ENCODE measurements at regions not wholly inside any gene's neighbourhood (a gene's known extent, or its start where the extent isn't known, plus 50 kb on each side); places are given as distances from the start of the nearest gene placed in this dataset.

DNA sequence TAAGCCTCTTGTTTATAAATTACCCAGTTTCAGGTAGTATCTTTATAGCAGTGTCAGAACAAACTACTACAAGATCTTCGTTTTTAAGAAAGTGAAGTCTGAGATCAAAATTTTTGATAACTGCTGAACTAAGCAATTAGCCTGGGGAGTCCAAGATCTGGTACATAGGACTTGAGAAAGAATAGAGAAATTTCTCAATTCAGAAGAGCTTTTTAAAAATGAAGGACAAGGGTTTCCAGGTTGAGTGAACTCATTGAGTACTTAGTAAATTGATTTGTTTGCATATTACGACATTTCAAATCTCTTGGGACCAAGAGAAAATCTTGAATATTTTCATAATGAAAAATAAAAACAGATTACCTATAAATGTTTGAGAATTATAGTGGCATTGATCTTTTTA is 386.6 kb upstream of the THRB start:
- TF ChIP-seq ZFX (IDR thresholded peaks at IDR 0.05; ENCODE audit: borderline replicate concordance) = no peak
- TF ChIP-seq, protein P1, sequence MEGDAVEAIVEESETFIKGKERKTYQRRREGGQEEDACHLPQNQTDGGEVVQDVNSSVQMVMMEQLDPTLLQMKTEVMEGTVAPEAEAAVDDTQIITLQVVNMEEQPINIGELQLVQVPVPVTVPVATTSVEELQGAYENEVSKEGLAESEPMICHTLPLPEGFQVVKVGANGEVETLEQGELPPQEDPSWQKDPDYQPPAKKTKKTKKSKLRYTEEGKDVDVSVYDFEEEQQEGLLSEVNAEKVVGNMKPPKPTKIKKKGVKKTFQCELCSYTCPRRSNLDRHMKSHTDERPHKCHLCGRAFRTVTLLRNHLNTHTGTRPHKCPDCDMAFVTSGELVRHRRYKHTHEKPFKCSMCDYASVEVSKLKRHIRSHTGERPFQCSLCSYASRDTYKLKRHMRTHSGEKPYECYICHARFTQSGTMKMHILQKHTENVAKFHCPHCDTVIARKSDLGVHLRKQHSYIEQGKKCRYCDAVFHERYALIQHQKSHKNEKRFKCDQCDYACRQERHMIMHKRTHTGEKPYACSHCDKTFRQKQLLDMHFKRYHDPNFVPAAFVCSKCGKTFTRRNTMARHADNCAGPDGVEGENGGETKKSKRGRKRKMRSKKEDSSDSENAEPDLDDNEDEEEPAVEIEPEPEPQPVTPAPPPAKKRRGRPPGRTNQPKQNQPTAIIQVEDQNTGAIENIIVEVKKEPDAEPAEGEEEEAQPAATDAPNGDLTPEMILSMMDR (IDR thresholded peaks at IDR 0.05) = no peak
- H3K27ac ChIP-seq = no peak overlapping the region

DNA sequence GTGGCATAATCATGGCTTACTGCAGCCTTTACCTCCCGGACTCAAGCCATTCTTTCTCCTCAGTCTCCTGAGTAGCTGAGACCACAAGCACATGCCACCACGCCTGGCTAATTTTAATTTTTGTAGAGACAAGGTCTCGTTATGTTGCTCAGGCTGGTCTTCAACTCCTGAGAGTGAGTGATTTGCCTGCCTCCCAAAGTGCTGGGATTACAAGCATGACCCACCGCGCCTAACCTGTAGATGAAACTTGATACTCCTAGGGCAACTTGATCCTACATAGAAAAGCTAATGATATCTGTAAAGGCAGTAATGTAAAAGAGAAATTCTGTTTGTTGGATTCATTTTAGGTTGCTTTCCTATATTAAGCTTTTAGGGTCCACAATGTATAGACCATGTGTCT is 391.9 kb upstream of the THRB start:
- no peak overlapping the region for H3K27ac ChIP-seq
- TF ChIP-seq, protein P1 (IDR thresholded peaks at IDR 0.05) = no peak
- no peak for TF ChIP-seq ZFX (IDR thresholded peaks at IDR 0.05; ENCODE audit: borderline replicate concordance)

DNA sequence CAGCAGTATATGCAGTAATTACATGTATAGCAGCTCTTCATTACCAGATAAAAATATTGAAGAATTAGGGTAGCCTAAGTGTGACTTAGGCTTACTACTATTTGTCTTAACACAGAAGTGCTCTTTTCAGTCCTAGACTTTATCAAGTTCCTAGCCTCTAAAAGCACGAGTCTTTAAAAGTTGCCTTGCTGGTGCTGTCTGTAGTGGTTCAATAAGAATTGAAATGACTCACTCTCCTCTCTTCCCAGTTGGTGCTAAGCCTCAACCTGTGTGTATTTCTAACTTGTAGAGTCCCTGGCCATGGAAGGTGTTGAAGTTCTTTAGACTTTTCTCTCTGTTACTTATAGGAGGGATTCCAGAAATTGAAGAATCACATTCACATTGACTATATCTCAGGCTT is 395.4 kb upstream of the THRB start:
- no peak for TF ChIP-seq ZFX (IDR thresholded peaks at IDR 0.05; ENCODE audit: borderline replicate concordance)
- TF ChIP-seq, protein P1 (IDR thresholded peaks at IDR 0.05) = no peak

DNA sequence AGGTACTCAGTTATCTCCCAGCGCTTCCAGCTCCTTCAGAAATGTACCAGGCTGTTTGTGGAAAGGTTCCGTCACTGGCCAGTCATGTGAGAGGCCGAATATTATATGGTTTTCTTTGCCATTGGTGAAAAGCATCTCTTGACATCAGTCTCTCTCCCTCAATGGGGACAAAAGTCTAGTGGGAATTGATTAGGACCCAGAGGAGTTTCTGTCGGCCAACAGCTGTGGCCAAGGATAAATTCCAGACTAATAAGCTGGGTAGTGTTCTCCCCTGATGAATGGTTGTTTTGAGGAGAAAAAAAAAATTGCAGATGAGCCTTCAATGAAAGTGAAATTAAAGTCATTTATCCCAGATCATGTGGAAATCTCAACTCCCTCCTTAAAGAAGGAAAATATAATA is 404.7 kb upstream of the THRB start:
- TF ChIP-seq ZFX (IDR thresholded peaks at IDR 0.05; ENCODE audit: borderline replicate concordance) = no peak
- TF ChIP-seq, protein P1 (IDR thresholded peaks at IDR 0.05) = no peak
- no peak overlapping the region for H3K27ac ChIP-seq

More for the DNA sequence above, 395.4 kb upstream of the THRB start:
- H3K27ac ChIP-seq = no peak overlapping the region

DNA sequence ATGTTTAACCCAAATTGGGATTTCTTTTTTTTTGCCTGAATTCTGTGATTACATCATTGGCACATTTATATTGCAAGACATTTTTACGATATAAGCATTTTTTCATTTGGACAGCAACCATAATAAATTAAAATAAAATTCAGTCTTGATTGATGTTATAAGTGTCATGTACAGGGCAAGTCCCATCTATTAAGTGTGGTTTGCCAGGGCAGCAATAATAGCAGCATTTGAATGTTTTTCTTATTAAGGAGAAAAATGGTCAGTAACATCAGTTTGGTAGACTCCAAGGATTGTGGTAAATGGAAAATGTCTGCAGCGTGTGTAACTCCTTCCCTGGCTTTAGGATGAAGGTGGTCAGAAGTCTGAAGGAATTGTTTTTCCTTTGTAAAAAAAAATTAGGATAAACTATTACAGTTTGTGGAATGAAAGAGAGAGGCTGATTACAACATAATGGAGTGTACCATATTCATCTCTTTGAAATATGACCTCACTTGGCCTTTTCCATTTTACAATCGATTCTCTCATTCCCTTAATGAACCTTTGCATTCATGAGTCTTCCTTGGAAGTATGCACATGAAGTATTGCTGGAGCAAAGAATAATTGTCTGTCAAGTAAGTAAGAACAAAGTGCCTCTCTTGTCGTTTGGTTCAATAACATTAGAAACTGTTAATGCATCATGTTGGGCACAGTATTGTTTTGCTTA is 405.4 kb upstream of the THRB start:
- H3K27ac ChIP-seq = no peak overlapping the region
- TF ChIP-seq, protein P1 (IDR thresholded peaks at IDR 0.05) = no peak
- no peak for TF ChIP-seq ZFX (IDR thresholded peaks at IDR 0.05; ENCODE audit: borderline replicate concordance)

DNA sequence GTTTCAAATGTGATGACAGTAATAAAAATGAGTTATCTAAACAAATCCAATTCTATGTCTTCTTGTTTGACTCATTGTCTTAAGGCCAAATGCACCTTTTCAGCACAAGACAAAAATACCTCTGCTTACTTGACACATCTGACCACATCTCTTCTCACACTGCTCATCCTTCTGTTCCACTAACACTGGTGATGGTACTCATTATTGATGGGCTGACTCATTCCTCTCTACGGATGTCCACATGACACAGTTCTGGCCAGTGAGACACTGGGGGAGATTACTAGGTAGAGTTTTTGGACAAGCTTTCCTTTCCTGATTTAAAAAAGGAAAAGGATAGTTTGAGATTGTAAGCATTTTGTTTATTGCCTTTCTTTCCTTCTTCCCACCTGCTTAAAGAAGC is 410.6 kb upstream of the THRB start:
- no peak overlapping the region for H3K27ac ChIP-seq
- TF ChIP-seq, protein P1 (IDR thresholded peaks at IDR 0.05) = no peak
- no peak for TF ChIP-seq ZFX (IDR thresholded peaks at IDR 0.05; ENCODE audit: borderline replicate concordance)

DNA sequence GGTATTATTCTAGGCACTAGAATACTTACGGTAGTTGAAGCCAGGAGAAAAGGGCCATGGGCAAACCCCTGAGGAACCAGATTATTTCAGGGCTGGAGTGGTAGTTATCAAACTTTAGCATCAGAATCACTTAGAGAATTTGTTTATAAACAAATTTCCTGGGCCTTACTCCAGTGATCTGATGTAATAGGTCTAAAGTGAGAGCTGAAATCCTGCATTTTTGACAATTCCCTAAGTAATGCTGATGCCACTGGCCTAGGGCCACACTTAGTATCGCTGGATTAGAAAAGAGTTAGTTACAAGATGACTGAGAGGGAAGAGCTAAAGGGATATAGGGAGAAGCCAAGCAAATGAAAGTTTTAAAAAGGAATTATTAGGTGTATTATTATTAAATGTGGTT is 412.5 kb upstream of the THRB start:
- no peak overlapping the region for H3K27ac ChIP-seq
- no peak for TF ChIP-seq ZFX (IDR thresholded peaks at IDR 0.05; ENCODE audit: borderline replicate concordance)
- TF ChIP-seq, protein P1 (IDR thresholded peaks at IDR 0.05) = no peak
